OCI-LY3 (cell line): ENCODE measurements at regions not wholly inside any gene's neighbourhood (a gene's known extent, or its start where the extent isn't known, plus 50 kb on each side); places are given as distances from the start of the nearest gene placed in this dataset.

Experiments
- EZH2phosphoT487 ChIP-seq: fragments of 200-600 bp; shearing (Covaris generic); IDR thresholded peaks from 2 replicates; pipeline ENCODE4 v1.6.1; 2018; ENCODE audit warnings: antibody characterized with exemption, mixed run types, low read depth
- TF ChIP-seq, protein P1 (sequence below): fragments of 200-600, 300-600 bp; sonication (generic); IDR thresholded peaks from 2 replicates; pipeline ENCODE4 v1.5.1; 2014; ENCODE audit warnings: antibody characterized with exemption, low read length, low read depth

DNA sequence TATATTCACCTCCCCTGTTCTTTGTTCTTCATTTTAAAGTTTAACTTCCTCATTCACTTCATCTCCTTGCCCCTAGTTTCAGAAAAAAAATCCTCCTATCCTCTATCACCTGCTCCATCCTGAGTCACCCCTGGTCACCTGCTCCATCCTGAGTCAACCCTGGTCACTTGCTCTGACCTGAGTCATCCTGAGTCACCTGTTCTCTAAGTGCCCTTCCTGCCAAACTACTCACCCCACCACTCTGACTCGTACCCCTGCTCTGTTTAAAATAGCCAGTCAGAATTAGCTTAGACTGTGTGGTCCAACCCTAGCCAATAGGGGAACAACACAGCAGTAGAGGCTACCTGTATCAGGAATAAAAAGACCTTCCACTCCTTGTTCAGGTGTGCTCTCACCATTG is 716.9 kb downstream of the ZBBX start:
- TF ChIP-seq, protein P1, sequence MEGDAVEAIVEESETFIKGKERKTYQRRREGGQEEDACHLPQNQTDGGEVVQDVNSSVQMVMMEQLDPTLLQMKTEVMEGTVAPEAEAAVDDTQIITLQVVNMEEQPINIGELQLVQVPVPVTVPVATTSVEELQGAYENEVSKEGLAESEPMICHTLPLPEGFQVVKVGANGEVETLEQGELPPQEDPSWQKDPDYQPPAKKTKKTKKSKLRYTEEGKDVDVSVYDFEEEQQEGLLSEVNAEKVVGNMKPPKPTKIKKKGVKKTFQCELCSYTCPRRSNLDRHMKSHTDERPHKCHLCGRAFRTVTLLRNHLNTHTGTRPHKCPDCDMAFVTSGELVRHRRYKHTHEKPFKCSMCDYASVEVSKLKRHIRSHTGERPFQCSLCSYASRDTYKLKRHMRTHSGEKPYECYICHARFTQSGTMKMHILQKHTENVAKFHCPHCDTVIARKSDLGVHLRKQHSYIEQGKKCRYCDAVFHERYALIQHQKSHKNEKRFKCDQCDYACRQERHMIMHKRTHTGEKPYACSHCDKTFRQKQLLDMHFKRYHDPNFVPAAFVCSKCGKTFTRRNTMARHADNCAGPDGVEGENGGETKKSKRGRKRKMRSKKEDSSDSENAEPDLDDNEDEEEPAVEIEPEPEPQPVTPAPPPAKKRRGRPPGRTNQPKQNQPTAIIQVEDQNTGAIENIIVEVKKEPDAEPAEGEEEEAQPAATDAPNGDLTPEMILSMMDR, result no peak
- no peak for TF ChIP-seq EZH2phosphoT487
